ENCODE measurements at regions not wholly inside any gene's neighbourhood (a gene's known extent, or its start where the extent isn't known, plus 50 kb on each side); places are given as distances from the start of the nearest gene placed in this dataset.
"Not testable (repeated sequence)": the region's sequence is repeated elsewhere in the genome, so short reads cannot be mapped to it uniquely, and the experiment has no call there.

GRCh38 chr10:22097696-22098095 is 94.2 kb upstream of the DNAJC1 start:
- H3K27me3 ChIP-seq: no peaks in the 10 kb centered on the region
- no peak overlapping the region for H3K27ac ChIP-seq
- no peak for DNase-seq (ENCODE audit: low spot score in 2 of 2)
- 88 to 100% methylated on average over 2 to 3 of the region's 3 CpGs for WGBS, 2 donors
- TF ChIP-seq CTCF (IDR thresholded peaks at IDR 0.05) (no peak), EP300 (IDR thresholded peaks at IDR 0.05) (no peak), POLR2A (IDR thresholded peaks at IDR 0.05) (no peak)
- H3K4me1 ChIP-seq: no peaks in the 10 kb centered on the region
- no peaks in the 10 kb centered on the region for H3K36me3 ChIP-seq
- H3K9me3 ChIP-seq: peaks cover 0 to 10% (median 0%) of the 10 kb centered on the region in 4 donors
- H3K4me3 ChIP-seq: no peak overlapping the region

GRCh38 chr10:22091260-22091659 is 87.7 kb upstream of the DNAJC1 start:
- H3K9me3 ChIP-seq; H3K27ac ChIP-seq; H3K4me1 ChIP-seq; H3K4me3 ChIP-seq; H3K27me3 ChIP-seq; H3K36me3 ChIP-seq; DNase-seq (ENCODE audit: low spot score in 2 of 2): not testable (repeated sequence)
- 70 to 76% methylated on average over 1 of the region's 1 CpG for WGBS, 2 donors

- H3K36me3 ChIP-seq: no peaks in the 10 kb centered on the region
- peak overlapping the region in 1 of 4 donors; percentile 69 for H3K27ac ChIP-seq
- no peak for DNase-seq (ENCODE audit: low spot score in 2 of 2)
- WGBS, 2 donors: 55 to 66% methylated on average over 2 of the region's 2 CpGs
- no peak overlapping the region for H3K4me3 ChIP-seq
- no peaks in the 10 kb centered on the region for H3K9me3 ChIP-seq
- no peaks in the 10 kb centered on the region for H3K27me3 ChIP-seq
- peaks cover 0 to 12% (median 0%) of the 10 kb centered on the region in 4 donors for H3K4me1 ChIP-seq
- no peak for TF ChIP-seq EP300 (IDR thresholded peaks at IDR 0.05)
- TF ChIP-seq CTCF (IDR thresholded peaks at IDR 0.05): no peak
- no peak for TF ChIP-seq POLR2A (IDR thresholded peaks at IDR 0.05)
Measured at GRCh38 chr10:22087402-22087738, 83.8 kb upstream of the DNAJC1 start.

- Histone ChIP-seq H3K9me3 (no peaks in the 10 kb centered on the region), H3K27ac (peak overlapping the region in 1 of 4 donors; percentile 69), H3K27me3 (no peaks in the 10 kb centered on the region), H3K4me3 (no peak overlapping the region), H3K4me1 (peaks cover 0 to 12% (median 0%) of the 10 kb centered on the region in 4 donors), H3K36me3 (no peaks in the 10 kb centered on the region)
- 37 to 42% methylated on average over 5 of the region's 5 CpGs for WGBS, 2 donors
- no peak for TF ChIP-seq CTCF (IDR thresholded peaks at IDR 0.05)
- TF ChIP-seq EP300 (IDR thresholded peaks at IDR 0.05): peak in 1 of 2 donors; percentile 35
- DNase-seq (ENCODE audit: low spot score in 2 of 2): peak; percentile 82 to 92
Measured at GRCh38 chr10:22086730-22087401, 83.3 kb upstream of the DNAJC1 start.

- 27 to 32% methylated on average over 5 of the region's 5 CpGs for WGBS, 2 donors
- not testable (repeated sequence) for H3K4me3 ChIP-seq; H3K27ac ChIP-seq; H3K9me3 ChIP-seq; H3K27me3 ChIP-seq; H3K4me1 ChIP-seq; DNase-seq (ENCODE audit: low spot score in 2 of 2); H3K36me3 ChIP-seq
Measured at GRCh38 chr10:22079921-22080320, 76.4 kb upstream of the DNAJC1 start.

- Histone ChIP-seq H3K4me1 (no peaks in the 10 kb centered on the region), H3K4me3 (no peak overlapping the region), H3K36me3 (no peaks in the 10 kb centered on the region), H3K27ac (no peak overlapping the region), H3K9me3 (peaks cover 0 to 38% (median 10%) of the 10 kb centered on the region in 4 donors), H3K27me3 (no peaks in the 10 kb centered on the region)
- TF ChIP-seq CTCF (IDR thresholded peaks at IDR 0.05) (no peak), EP300 (IDR thresholded peaks at IDR 0.05) (no peak), POLR2A (IDR thresholded peaks at IDR 0.05) (no peak)
- WGBS, 2 donors: 79 to 100% methylated on average over 1 of the region's 1 CpG
- no peak for DNase-seq (ENCODE audit: low spot score in 2 of 2)
Measured at GRCh38 chr10:22071332-22071731, 67.8 kb upstream of the DNAJC1 start.
